Heart left ventricle (tissue), 16 donors: ENCODE measurements at regions not wholly inside any gene's neighbourhood (a gene's known extent, or its start where the extent isn't known, plus 50 kb on each side); places are given as distances from the start of the nearest gene placed in this dataset.

Experiments used
- ATAC-seq, 4 donors: fragments of 200-7000 bp; cut with Tn5 transposase; one replicate each; pipeline ENCODE4 v1.9.1; 2020 to 2022; ENCODE audit warnings: moderate library complexity in 4 of 4, mild to moderate bottlenecking in 3 of 4, moderate number of reproducible peaks in 1 of 4
- DNase-seq, 5 donors: peaks; one replicate each; pipeline ENCODE4 v3.0.0-alpha.2; 2020
- H3K27ac ChIP-seq, 12 donors: fragments of 200-600 bp; sonication (generic) in 4 of 12; one replicate each; pipeline versions ENCODE4 v1.5.0 to v1.8.0; 2016 to 2022; ENCODE audit warnings: mild to moderate bottlenecking in 2 of 12
- H3K27me3 ChIP-seq, 9 donors: fragments of 200-600 bp; sonication (generic) in 2 of 9; one replicate each; pipeline versions ENCODE4 v1.5.1 to v1.8.0; 2016 to 2022; ENCODE audit warnings: mild to moderate bottlenecking in 3 of 9
- H3K36me3 ChIP-seq, 9 donors: fragments of 200-600 bp; sonication (generic) in 2 of 9; one replicate each; pipeline versions ENCODE4 v1.5.0 to v1.8.0; 2018 to 2022; ENCODE audit warnings: mild to moderate bottlenecking in 2 of 9
- H3K4me1 ChIP-seq, 12 donors: fragments of 200-600 bp; sonication (generic) in 4 of 12; one replicate each; pipeline versions ENCODE4 v1.5.0 to v1.8.0; 2016 to 2022; ENCODE audit warnings: mild to moderate bottlenecking in 3 of 12
- H3K4me3 ChIP-seq, 12 donors: fragments of 200-600 bp; sonication (generic) in 4 of 12; one replicate each; pipeline versions ENCODE4 v1.5.0 to v1.8.0; 2017 to 2022; ENCODE audit warnings: mild to moderate bottlenecking in 9 of 12, moderate library complexity in 4 of 12
- H3K9me3 ChIP-seq, 12 donors: fragments of 200-600 bp; sonication (generic) in 4 of 12; one replicate each; pipeline versions ENCODE4 v1.5.0 to v1.8.0; 2016 to 2022; ENCODE audit warnings: mild to moderate bottlenecking in 1 of 12
- POLR2A ChIP-seq, 2 donors: fragments of 450-650 bp; IDR thresholded peaks; one replicate each; pipeline ENCODE4 v1.6.1; 2017; ENCODE audit warnings: antibody characterized with exemption in 2 of 2, mild to moderate bottlenecking in 2 of 2, moderate library complexity in 2 of 2
- WGBS, 4 donors: extraction: QIAGEN DNeasy Blood & Tissue Kit in 2 of 4; methylation state at CpG; one replicate each; pipeline versions ENCODE4 v1.1.5 to v1.1.7; 2013 to 2018; 5-methylcytosine and 5-hydroxymethylcytosine counted together
- intact Hi-C, 10 donors: fragments of 100-400 bp; cut with DNase I; formaldehyde crosslinking; loops; one replicate each; pipeline versions ENCODE4 v1.11.1 to v1.14.2; 2022
- TF ChIP-seq, protein P1 (sequence below), 12 donors: fragments of 200-600 bp; sonication (generic) in 4 of 12; IDR thresholded peaks; one replicate each; pipeline versions ENCODE4 v1.5.0 to v1.8.0; 2018 to 2022; ENCODE audit warnings: antibody characterized with exemption in 12 of 12, mild to moderate bottlenecking in 5 of 12
- donor health status: ischemic (EF 13 %, LVEDD 7.1; RV severe dilation, severe dysfunction).
- donor health status: healthy with polysubstance abuse.
- donor health status: DM: no; HTN: yes; CAD: no.
- donor health status: DM: no; HTN: no; CAD: no.
- donor health status: ischemic (EF 25% LVEDD 6.9; RV normal size, moderate dysfunction).
- donor health status: ischemic (EF 25% LVEDD 5.7; RV mildly dilated, moderate dysfunction).
- donor health status: healthy.
- donor health status: DM: yes; HTN: yes; CAD: no.
- donor health status: ischemic (EF 35%, LVEDD 5.7; RV mildly dilated, moderate dysfunction).
- donor health status: nonischemic (EF 11% LVEDD 7.7; RV severe dilation, severe dysfunction).
- donor health status: DM: yes; HTN: yes; CAD: no.
- donor health status: PGD.
- donor health status: ischemic (EF 29% LVEDD 5.4; RV normal size, mild dysfunction).
- donor health status: nonischemic (EF 23%, LVEDD 6.1; RV moderate dilation, normal function).

DNA sequence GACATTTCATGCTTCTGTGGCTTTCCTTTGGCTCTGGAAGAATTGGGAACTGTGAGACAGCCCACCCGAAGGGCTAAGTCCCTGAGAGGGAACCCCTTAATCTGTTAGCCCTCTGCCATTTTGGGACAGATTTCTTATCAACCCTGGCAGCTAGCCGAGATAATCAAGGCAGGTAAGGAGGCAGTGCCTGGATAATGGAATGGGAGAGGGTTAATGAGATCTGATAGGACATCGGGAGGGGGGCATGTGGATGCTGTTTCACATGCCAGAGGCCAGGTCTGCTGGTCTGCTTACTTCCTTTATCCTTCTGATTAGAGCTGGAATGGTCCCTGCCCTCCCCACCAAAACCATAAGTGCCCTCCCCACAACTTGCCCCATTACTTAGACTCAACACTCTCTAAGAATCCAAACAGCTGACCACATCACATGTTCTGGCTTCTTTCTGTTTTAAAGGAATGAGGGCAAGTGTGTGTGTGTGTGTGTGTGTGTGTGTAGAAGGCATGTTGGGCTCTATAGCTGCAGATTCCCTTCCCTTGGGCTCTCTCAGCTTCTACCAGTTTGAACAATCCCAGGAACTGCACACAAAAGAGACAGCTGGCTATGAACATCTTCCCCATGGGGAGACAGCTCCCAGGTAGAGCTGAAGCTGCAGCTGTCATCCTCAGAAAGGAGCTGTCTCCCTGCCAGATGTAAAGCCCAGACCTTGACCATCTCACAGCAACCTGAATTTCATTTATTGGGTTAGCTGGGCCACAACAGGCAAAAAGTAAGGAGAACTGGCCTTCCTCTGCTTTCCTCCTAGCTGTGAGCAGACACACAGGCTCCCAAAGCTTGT is 221.3 kb downstream of the PIK3R1 start:
- Histone ChIP-seq H3K9me3 (no peaks in the 10 kb centered on the region), H3K4me3 (no peak overlapping the region), H3K27me3 (no peaks in the 10 kb centered on the region), H3K4me1 (peaks cover 0 to 48% (median 16%) of the 10 kb centered on the region in 12 donors), H3K36me3 (no peaks in the 10 kb centered on the region), H3K27ac (no peak overlapping the region)
- WGBS, 4 donors = 45 to 71% (median 68%) methylated on average over 3 of the region's 3 CpGs
- no peak for DNase-seq
- no peak for ATAC-seq
- no peak for TF ChIP-seq POLR2A (IDR thresholded peaks at IDR 0.05)
- TF ChIP-seq, protein P1, sequence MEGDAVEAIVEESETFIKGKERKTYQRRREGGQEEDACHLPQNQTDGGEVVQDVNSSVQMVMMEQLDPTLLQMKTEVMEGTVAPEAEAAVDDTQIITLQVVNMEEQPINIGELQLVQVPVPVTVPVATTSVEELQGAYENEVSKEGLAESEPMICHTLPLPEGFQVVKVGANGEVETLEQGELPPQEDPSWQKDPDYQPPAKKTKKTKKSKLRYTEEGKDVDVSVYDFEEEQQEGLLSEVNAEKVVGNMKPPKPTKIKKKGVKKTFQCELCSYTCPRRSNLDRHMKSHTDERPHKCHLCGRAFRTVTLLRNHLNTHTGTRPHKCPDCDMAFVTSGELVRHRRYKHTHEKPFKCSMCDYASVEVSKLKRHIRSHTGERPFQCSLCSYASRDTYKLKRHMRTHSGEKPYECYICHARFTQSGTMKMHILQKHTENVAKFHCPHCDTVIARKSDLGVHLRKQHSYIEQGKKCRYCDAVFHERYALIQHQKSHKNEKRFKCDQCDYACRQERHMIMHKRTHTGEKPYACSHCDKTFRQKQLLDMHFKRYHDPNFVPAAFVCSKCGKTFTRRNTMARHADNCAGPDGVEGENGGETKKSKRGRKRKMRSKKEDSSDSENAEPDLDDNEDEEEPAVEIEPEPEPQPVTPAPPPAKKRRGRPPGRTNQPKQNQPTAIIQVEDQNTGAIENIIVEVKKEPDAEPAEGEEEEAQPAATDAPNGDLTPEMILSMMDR (IDR thresholded peaks at IDR 0.05) = no peak
- intact Hi-C loops = no loop called here

DNA sequence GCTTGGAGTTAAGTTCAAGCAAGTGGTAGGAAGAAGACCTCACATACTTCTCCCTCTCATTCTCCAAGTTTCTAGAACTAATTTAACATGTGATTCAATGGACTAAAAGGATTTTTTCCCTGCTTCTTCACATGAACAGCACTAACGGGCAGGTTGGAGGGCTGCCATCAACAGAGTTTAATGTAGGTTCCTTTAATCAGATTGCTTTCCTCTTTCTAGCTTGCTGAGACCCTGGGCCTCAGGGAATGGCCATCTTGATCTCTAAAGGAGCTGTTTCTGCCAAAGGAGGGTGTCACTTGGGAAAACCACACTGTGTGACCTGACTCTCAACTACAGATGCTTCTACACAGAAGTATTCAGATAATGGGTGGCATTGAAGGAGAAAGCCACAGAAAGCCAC is 223.3 kb downstream of the PIK3R1 start:
- Histone ChIP-seq H3K36me3 (no peaks in the 10 kb centered on the region), H3K27ac (no peak overlapping the region), H3K4me3 (no peak overlapping the region), H3K4me1 (peaks cover 0 to 33% (median 5%) of the 10 kb centered on the region in 12 donors), H3K27me3 (no peaks in the 10 kb centered on the region), H3K9me3 (no peaks in the 10 kb centered on the region)
- ATAC-seq = no peak
- TF ChIP-seq POLR2A (IDR thresholded peaks at IDR 0.05) = no peak
- TF ChIP-seq, protein P1 (IDR thresholded peaks at IDR 0.05) = no peak
- intact Hi-C loops = no loop called here
- no peak for DNase-seq
- WGBS, 4 donors = 48 to 67% (median 57%) methylated on average over 1 of the region's 1 CpG

DNA sequence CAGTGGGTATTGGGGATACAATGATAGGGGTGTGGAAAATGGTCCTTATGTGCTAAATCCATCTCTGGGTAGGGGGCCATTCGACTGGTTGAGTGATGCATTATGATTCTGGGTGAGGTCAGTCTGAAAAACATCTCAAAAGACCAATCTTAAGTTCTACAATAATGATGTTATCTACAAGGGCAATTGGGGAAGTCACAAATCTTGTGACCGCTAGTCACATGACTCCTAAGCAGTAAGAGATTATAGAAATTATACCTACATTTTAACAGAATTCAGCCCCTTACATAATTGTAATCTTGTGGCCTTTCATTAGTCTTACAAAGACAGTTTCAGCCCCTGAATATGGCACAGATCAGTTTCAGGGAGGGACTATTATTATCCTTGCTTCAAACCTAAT is 224.7 kb downstream of the PIK3R1 start:
- H3K9me3 ChIP-seq = no peaks in the 10 kb centered on the region
- intact Hi-C loops = loop anchor here in 2 of 10 donors (10.0 kb wide), 2 partner anchors 95 to 1195 kb away; no protein-coding TSS in a partner anchor
- H3K4me3 ChIP-seq = no peak overlapping the region
- WGBS, 4 donors = 95 to 100% (median 97%) methylated on average over 2 of the region's 2 CpGs
- ATAC-seq (no peak), DNase-seq (no peak)
- H3K4me1 ChIP-seq = peaks cover 0 to 33% (median 7%) of the 10 kb centered on the region in 12 donors
- no peaks in the 10 kb centered on the region for H3K27me3 ChIP-seq
- no peak overlapping the region for H3K27ac ChIP-seq
- TF ChIP-seq POLR2A (IDR thresholded peaks at IDR 0.05) = no peak
- TF ChIP-seq, protein P1 (IDR thresholded peaks at IDR 0.05) = no peak
- H3K36me3 ChIP-seq = no peaks in the 10 kb centered on the region

DNA sequence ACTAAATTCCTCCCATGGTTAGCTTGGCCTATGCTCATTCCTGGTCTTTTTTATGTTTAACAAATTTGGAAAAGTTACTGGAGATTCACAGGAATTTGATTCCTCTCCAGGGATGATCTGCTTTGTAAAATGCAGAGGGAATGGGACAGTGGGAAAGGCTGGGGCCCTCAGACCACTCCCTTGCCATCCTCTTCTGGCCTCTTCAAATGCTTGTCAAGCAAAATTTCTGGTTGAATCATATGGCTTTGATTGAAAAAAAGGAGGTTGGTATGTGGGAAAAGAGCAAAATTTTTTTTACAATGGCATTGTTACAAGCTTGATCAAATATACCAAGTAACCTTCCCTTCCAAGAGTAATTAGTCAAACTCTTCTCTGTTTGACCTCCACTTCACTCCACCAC is 225.1 kb downstream of the PIK3R1 start:
- Histone ChIP-seq H3K27ac (no peak overlapping the region), H3K27me3 (no peaks in the 10 kb centered on the region), H3K4me3 (no peak overlapping the region), H3K9me3 (no peaks in the 10 kb centered on the region), H3K4me1 (peaks cover 0 to 31% (median 8%) of the 10 kb centered on the region in 12 donors), H3K36me3 (no peaks in the 10 kb centered on the region)
- ATAC-seq = no peak
- intact Hi-C loops = loop anchor here in 2 of 10 donors (10.0 kb wide), 2 partner anchors 96 to 1196 kb away; no protein-coding TSS in a partner anchor
- no peak for DNase-seq
- TF ChIP-seq, protein P1 (IDR thresholded peaks at IDR 0.05) = no peak
- no peak for TF ChIP-seq POLR2A (IDR thresholded peaks at IDR 0.05)
